HEK293 (cell line): ENCODE measurements at regions not wholly inside any gene's neighbourhood (a gene's known extent, or its start where the extent isn't known, plus 50 kb on each side); places are given as distances from the start of the nearest gene placed in this dataset.
A peak's percentile ranks its signal among the peaks of the same experiment; 100 is the strongest.
"Not testable (repeated sequence)": the region's sequence is repeated elsewhere in the genome, so short reads cannot be mapped to it uniquely, and the experiment has no call there.

Experiments
- CTCF ChIA-PET: fragments of 350-600 bp; formaldehyde crosslinking; extraction: SDS; loops from one replicate; lab custom pipeline; 2021; ENCODE audit warnings: antibody characterized with exemption; lab: Yijun Ruan, JAX
- POLR2A ChIA-PET: fragments of 300-600 bp; formaldehyde crosslinking; extraction: SDS; loops from one replicate; lab custom pipeline; 2020; ENCODE audit warnings: antibody characterized with exemption, inconsistent platforms; lab: Yijun Ruan, JAX
- H3K27ac ChIP-seq: fragments of 200-500 bp; sonication (Bioruptor generic); 2 replicates; pipeline ENCODE4 v1.5.1; 2014; ENCODE audit warnings: low read depth, low read length, control low read depth, inconsistent platforms; ENCODE audit errors: extremely low read depth
- H3K36me3 ChIP-seq, 2 experiments: fragments of 200-500 bp in 1 of 2; sonication (Bioruptor generic) in 1 of 2; 1 replicate in 1 of 2; 2 replicates in 1 of 2; pipeline ENCODE4 v1.5.1; 2014 to 2017; ENCODE audit warnings: inconsistent platforms in 2 of 2, low read length in 2 of 2; ENCODE audit not compliant: control insufficient read depth in 2 of 2, insufficient read depth in 1 of 2
- H3K4me1 ChIP-seq: fragments of 200-500 bp; sonication (Bioruptor generic); 2 replicates; pipeline ENCODE4 v1.5.1; 2014; ENCODE audit warnings: mild to moderate bottlenecking, low read length, inconsistent platforms; ENCODE audit not compliant: control insufficient read depth, insufficient read depth
- H3K4me3 ChIP-seq: 2 replicates; pipeline ENCODE4 v1.5.1; 2011; ENCODE audit warnings: low read depth, mild to moderate bottlenecking, control low read depth, low read length, moderate library complexity
- H3K9me3 ChIP-seq: fragments of 200-500 bp; sonication (Bioruptor generic); 2 replicates; pipeline ENCODE4 v1.5.1; 2014; ENCODE audit warnings: low read depth, low read length, inconsistent platforms; ENCODE audit not compliant: control insufficient read depth, insufficient read depth
- CTCF ChIP-seq: fragments of 450-650 bp; formaldehyde crosslinking; IDR thresholded peaks from 2 replicates; pipeline ENCODE4 v1.5.1; 2016; ENCODE audit warnings: missing biosample characterization, missing genetic modification characterization
- GLIS2 ChIP-seq: fragments of 450-650 bp; formaldehyde crosslinking; IDR thresholded peaks from 2 replicates; pipeline ENCODE4 v1.5.1; 2016; ENCODE audit warnings: missing biosample characterization, missing genetic modification characterization
- PATZ1 ChIP-seq: fragments of 450-650 bp; formaldehyde crosslinking; IDR thresholded peaks from 2 replicates; pipeline ENCODE4 v1.5.1; 2016; ENCODE audit warnings: missing biosample characterization, missing genetic modification characterization
- SCRT2 ChIP-seq: fragments of 450-650 bp; formaldehyde crosslinking; IDR thresholded peaks from 2 replicates; pipeline ENCODE4 v1.5.1; 2016; ENCODE audit warnings: missing biosample characterization, missing genetic modification characterization
- ZBTB26 ChIP-seq: fragments of 450-650 bp; formaldehyde crosslinking; optimal IDR thresholded peaks from 2 replicates; pipeline ENCODE3; 2016; ENCODE audit warnings: missing biosample characterization, mild to moderate bottlenecking, missing genetic modification characterization
- ZBTB8A ChIP-seq: fragments of 450-650 bp; formaldehyde crosslinking; IDR thresholded peaks from 2 replicates; pipeline ENCODE4 v1.5.1; 2016; ENCODE audit warnings: missing biosample characterization, missing genetic modification characterization
- ZNF335 ChIP-seq: fragments of 450-650 bp; formaldehyde crosslinking; conservative IDR thresholded peaks from 2 replicates; pipeline ENCODE4 v1.5.1; 2016; ENCODE audit warnings: missing biosample characterization, missing genetic modification characterization
- ZNF341 ChIP-seq: fragments of 450-650 bp; formaldehyde crosslinking; IDR thresholded peaks from 2 replicates; pipeline ENCODE4; 2016; ENCODE audit warnings: low read depth, missing biosample characterization, missing genetic modification characterization
- ZNF398 ChIP-seq: fragments of 450-650 bp; formaldehyde crosslinking; IDR thresholded peaks from 2 replicates; pipeline ENCODE4 v1.5.1; 2017; ENCODE audit warnings: missing biosample characterization, missing genetic modification characterization
- ZNF561 ChIP-seq: fragments of 450-650 bp; IDR thresholded peaks from 2 replicates; pipeline ENCODE4 v1.5.1; 2018; ENCODE audit warnings: missing biosample characterization, missing genetic modification characterization, borderline replicate concordance
- ZNF623 ChIP-seq: fragments of 450-650 bp; formaldehyde crosslinking; IDR thresholded peaks from 2 replicates; pipeline ENCODE4 v1.5.1; 2016; ENCODE audit warnings: missing biosample characterization, missing genetic modification characterization
- ZNF677 ChIP-seq: fragments of 450-650 bp; IDR thresholded peaks from 2 replicates; pipeline ENCODE4 v1.5.0; 2018; ENCODE audit warnings: missing biosample characterization, mild to moderate bottlenecking, missing genetic modification characterization, moderate library complexity
- ZSCAN30 ChIP-seq: fragments of 450-650 bp; IDR thresholded peaks from 2 replicates; pipeline ENCODE4 v1.5.1; 2018; ENCODE audit warnings: missing biosample characterization, mild to moderate bottlenecking, missing genetic modification characterization, moderate library complexity
- TF ChIP-seq, protein P1 (sequence below): fragments of 450-650 bp; formaldehyde crosslinking; IDR thresholded peaks from 2 replicates; pipeline ENCODE4 v1.5.1; 2016; ENCODE audit warnings: missing biosample characterization, missing genetic modification characterization

DNA sequence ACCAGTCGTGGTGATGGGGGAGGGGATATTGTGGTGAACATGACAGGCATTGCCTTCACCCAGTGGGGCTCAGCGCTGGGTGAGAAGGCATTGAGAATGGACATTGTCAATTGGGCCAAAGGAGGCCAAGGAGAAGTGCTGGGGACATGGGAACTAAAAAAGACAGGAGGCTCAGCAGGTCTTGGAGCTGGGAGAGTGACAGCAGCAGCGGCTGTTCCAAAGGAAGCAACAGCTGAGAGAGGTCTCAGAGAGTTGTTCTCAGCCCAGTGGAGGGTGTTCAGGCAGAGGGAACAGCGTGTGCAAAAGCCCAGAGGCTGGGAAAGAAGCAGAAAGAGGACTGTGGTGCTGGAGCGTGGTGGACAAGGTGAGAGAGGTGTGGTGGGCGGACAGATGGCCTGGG is 56.6 kb upstream of the ASNS start:
- POLR2A ChIA-PET, H3K4me3 ChIP-seq, H3K9me3 ChIP-seq, H3K27ac ChIP-seq, CTCF ChIA-PET, H3K36me3 ChIP-seq, H3K4me1 ChIP-seq: not testable (repeated sequence)
- 0 out of 2 replicates have a peak, but pooled peaks have one; percentile 23 for TF ChIP-seq SCRT2 (tag by site-specific recombination)
- TF ChIP-seq ZNF623, result 0 out of 2 replicates have a peak, but pooled peaks have one; percentile 9
- peak; percentile 90 for TF ChIP-seq ZNF341

DNA sequence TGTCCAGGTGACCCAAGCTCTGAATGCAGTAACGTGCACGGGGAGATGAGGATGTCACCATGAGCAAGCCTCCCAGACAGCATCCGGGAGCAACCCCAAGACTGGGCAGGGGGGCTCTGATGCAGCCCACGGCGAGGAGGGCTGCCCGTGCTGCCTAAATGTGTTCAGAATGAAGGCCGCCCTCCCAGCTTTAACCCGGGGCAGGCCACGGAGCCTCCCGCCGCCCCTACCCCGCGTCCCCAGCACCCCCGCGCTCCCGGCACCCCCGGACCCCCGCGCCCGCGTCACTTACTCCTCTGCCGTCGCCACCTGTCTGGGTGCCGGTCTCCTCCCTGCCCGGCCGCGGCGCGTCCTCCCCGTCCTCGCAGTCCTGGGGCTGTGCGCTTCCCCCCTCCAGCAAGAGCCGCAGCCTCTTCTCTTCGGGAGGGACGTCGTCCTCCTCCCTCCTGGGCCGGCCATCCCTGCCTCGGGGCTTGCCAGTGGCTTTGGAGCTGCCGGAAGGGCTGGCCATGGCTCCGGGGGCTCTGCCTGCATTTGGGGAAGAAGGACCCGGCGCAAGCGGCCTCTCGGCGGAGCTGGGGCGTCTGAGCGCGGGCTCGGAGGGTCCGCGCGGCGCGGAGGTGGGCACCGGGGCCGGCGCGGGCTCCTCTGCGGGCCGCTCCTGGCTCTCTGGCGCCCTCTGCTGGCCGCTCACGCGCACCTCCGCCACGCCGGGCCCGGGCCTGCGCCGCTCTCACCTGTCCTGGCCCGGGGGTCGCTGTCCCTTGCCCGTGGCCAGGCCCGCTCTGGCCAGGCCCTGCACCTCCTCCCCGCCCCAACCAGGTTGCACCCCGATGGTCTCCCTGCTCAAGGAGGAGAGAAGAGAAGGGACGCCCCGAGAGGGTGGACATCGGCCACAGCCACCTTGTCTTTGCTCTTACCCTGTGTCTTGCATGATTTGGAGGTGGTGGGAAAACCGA is 55.9 kb upstream of the ASNS start:
- H3K4me1 ChIP-seq, H3K27ac ChIP-seq, H3K9me3 ChIP-seq, POLR2A ChIA-PET, H3K36me3 ChIP-seq: not testable (repeated sequence)
- peak overlapping the region; percentile 45 for H3K4me3 ChIP-seq
- TF ChIP-seq PATZ1 (tag by site-specific recombination) (peak; percentile 53; the same call in 1 of the 2 replicates), ZBTB8A (0 out of 2 replicates have a peak, but pooled peaks have one; percentile 41), CTCF (tag by site-specific recombination) (peak; percentile 64; the same call in 1 of the 2 replicates), ZNF398 (tag by site-specific recombination) (0 out of 2 replicates have a peak, but pooled peaks have one; percentile 37), ZNF561 (tag by site-specific recombination) (peak; percentile 75; the same call in 1 of the 2 replicates), ZBTB26 (tag by site-specific recombination) (peak; percentile 93), ZNF335 (tag by site-specific recombination) (peak; percentile 81), GLIS2 (tag by site-specific recombination) (0 out of 2 replicates have a peak, but pooled peaks have one; percentile 30), ZNF341 (peak; percentile 48), ZSCAN30 (tag by site-specific recombination) (peak; percentile 68), ZNF677 (tag by site-specific recombination) (peak; percentile 29; the same call in 1 of the 2 replicates)
- TF ChIP-seq, protein P1, sequence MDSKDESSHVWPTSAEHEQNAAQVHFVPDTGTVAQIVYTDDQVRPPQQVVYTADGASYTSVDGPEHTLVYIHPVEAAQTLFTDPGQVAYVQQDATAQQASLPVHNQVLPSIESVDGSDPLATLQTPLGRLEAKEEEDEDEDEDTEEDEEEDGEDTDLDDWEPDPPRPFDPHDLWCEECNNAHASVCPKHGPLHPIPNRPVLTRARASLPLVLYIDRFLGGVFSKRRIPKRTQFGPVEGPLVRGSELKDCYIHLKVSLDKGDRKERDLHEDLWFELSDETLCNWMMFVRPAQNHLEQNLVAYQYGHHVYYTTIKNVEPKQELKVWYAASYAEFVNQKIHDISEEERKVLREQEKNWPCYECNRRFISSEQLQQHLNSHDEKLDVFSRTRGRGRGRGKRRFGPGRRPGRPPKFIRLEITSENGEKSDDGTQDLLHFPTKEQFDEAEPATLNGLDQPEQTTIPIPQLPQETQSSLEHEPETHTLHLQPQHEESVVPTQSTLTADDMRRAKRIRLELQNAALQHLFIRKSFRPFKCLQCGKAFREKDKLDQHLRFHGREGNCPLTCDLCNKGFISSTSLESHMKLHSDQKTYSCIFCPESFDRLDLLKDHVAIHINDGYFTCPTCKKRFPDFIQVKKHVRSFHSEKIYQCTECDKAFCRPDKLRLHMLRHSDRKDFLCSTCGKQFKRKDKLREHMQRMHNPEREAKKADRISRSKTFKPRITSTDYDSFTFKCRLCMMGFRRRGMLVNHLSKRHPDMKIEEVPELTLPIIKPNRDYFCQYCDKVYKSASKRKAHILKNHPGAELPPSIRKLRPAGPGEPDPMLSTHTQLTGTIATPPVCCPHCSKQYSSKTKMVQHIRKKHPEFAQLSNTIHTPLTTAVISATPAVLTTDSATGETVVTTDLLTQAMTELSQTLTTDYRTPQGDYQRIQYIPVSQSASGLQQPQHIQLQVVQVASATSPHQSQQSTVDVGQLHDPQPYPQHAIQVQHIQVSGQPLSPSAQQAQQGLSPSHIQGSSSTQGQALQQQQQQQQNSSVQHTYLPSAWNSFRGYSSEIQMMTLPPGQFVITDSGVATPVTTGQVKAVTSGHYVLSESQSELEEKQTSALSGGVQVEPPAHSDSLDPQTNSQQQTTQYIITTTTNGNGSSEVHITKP (tag by site-specific recombination), result peak; percentile 57
- CTCF ChIA-PET, result interaction anchor here (0.5 to 0.7 kb wide), 2 partner anchors 12 to 244 kb away, joined by 3 read pairs; no protein-coding TSS in a partner anchor
